K562 (cell line): ENCODE measurements at regions not wholly inside any gene's neighbourhood (a gene's known extent, or its start where the extent isn't known, plus 50 kb on each side); places are given as distances from the start of the nearest gene placed in this dataset.

Experiments
- RBM39 ChIP-seq: fragments of 200-400 bp; formaldehyde crosslinking; optimal IDR thresholded peaks from 2 replicates; pipeline ENCODE3; 2018; ENCODE audit warnings: low read depth, low read length
- SMARCE1 ChIP-seq: fragments of 450-650 bp; IDR thresholded peaks from 2 replicates; pipeline ENCODE4 v1.7.1; 2016; ENCODE audit warnings: mild to moderate bottlenecking
- ZNF197 ChIP-seq: fragments of 200-800 bp; sonication (Bioruptor generic); IDR thresholded peaks from 2 replicates; pipeline ENCODE4 v1.6.1; 2016; ENCODE audit warnings: low read depth, missing genetic modification characterization, missing compliant biosample characterization
- TF ChIP-seq, protein P1 (sequence below): fragments of 450-650 bp; IDR thresholded peaks from 2 replicates; pipeline ENCODE4 v1.6.1; 2017; ENCODE audit warnings: antibody characterized with exemption
- TF ChIP-seq, protein P2 (sequence below): IDR thresholded peaks from 2 replicates; pipeline ENCODE4 v1.6.1; 2012; ENCODE audit warnings: low read depth, low read length, improper control_type of control experiment, borderline replicate concordance
- TF ChIP-seq, protein P3 (sequence below), 2 experiments: IDR thresholded peaks in 1 of 2; conservative IDR thresholded peaks in 1 of 2; 2 replicates each; pipeline ENCODE4 v1.6.1; 2016; ENCODE audit warnings: low read depth in 2 of 2, mild to moderate bottlenecking in 1 of 2, missing compliant biosample characterization in 1 of 2, missing genetic modification characterization in 1 of 2, moderate library complexity in 1 of 2

DNA sequence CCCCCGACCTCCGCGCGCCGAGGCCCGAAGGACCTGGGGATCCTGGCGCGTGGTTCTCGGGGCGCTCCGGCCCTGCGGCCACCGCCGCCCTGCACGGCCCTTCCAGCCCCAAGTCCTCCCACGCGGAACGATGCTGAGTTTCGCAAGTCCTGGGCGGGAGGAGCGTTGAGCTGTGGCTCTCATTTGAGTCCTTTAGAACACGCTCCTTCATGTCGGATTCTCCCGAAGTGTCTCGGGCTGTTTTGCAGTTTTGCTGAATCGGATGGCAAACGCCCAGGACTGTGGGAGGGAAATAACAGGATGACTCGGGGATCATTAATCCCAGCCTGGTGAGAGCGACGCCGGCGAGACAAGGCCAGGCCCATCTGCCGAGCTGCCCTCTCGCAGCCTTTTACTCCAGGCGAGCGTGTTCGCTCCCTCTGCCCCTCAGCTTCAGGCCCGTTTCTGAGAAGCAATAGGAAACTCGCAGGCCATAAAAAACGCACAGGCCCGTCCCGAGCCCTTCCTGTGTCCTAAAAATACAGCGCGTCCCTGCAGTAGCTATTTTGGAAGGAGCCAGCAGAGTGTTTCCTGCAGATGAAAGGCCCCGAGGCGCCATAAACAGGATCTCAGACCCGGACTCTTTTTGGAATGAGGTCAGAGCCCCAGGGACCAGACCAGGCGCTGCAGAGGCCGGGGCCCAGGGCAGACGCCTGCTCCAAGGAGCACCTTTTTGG, 153.5 kb downstream of the DLL1 start (continued):
- TF ChIP-seq, protein P1, sequence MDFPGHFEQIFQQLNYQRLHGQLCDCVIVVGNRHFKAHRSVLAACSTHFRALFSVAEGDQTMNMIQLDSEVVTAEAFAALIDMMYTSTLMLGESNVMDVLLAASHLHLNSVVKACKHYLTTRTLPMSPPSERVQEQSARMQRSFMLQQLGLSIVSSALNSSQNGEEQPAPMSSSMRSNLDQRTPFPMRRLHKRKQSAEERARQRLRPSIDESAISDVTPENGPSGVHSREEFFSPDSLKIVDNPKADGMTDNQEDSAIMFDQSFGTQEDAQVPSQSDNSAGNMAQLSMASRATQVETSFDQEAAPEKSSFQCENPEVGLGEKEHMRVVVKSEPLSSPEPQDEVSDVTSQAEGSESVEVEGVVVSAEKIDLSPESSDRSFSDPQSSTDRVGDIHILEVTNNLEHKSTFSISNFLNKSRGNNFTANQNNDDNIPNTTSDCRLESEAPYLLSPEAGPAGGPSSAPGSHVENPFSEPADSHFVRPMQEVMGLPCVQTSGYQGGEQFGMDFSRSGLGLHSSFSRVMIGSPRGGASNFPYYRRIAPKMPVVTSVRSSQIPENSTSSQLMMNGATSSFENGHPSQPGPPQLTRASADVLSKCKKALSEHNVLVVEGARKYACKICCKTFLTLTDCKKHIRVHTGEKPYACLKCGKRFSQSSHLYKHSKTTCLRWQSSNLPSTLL, result no peak
- TF ChIP-seq, protein P2, sequence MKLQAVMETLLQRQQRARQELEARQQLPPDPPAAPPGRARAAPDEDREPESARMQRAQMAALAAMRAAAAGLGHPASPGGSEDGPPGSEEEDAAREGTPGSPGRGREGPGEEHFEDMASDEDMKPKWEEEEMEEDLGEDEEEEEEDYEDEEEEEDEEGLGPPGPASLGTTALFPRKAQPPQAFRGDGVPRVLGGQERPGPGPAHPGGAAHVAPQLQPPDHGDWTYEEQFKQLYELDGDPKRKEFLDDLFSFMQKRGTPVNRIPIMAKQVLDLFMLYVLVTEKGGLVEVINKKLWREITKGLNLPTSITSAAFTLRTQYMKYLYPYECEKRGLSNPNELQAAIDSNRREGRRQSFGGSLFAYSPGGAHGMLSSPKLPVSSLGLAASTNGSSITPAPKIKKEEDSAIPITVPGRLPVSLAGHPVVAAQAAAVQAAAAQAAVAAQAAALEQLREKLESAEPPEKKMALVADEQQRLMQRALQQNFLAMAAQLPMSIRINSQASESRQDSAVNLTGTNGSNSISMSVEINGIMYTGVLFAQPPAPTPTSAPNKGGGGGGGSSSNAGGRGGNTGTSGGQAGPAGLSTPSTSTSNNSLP, result no peak
- TF ChIP-seq, protein P3, sequence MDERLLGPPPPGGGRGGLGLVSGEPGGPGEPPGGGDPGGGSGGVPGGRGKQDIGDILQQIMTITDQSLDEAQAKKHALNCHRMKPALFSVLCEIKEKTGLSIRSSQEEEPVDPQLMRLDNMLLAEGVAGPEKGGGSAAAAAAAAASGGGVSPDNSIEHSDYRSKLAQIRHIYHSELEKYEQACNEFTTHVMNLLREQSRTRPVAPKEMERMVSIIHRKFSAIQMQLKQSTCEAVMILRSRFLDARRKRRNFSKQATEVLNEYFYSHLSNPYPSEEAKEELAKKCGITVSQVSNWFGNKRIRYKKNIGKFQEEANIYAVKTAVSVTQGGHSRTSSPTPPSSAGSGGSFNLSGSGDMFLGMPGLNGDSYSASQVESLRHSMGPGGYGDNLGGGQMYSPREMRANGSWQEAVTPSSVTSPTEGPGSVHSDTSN (CRISPR knock-in tag; IDR thresholded peaks at IDR 0.05; ENCODE audit: low read depth), result no peak
- TF ChIP-seq, protein P3 (tag; conservative IDR thresholded peaks at IDR 0.05; ENCODE audit: low read depth), result no peak
- no peak for TF ChIP-seq SMARCE1
- no peak for TF ChIP-seq RBM39
- TF ChIP-seq ZNF197 (CRISPR knock-in tag), result no peak
